Kidney epithelial cell (primary cell): ENCODE measurements at regions not wholly inside any gene's neighbourhood (a gene's known extent, or its start where the extent isn't known, plus 50 kb on each side); places are given as distances from the start of the nearest gene placed in this dataset.
"Not testable (repeated sequence)": the region's sequence is repeated elsewhere in the genome, so short reads cannot be mapped to it uniquely, and the experiment has no call there.

Experiments used
- DNase-seq: peaks from one replicate; pipeline ENCODE4 v3.0.0-alpha.2; 2010; ENCODE audit warnings: low read depth
- H3K27me3 ChIP-seq: 2 replicates; pipeline ENCODE4 v1.6.0; 2011; ENCODE audit warnings: low read length; ENCODE audit not compliant: control insufficient read depth, insufficient read depth
- H3K36me3 ChIP-seq: 2 replicates; pipeline ENCODE4 v1.5.1; 2011; ENCODE audit warnings: low read length; ENCODE audit not compliant: control insufficient read depth, insufficient read depth
- H3K4me3 ChIP-seq: 2 replicates; pipeline ENCODE4 v1.5.1; 2011; ENCODE audit warnings: low read depth, mild to moderate bottlenecking, control low read depth, low read length
- TF ChIP-seq, protein P1 (sequence below): IDR thresholded peaks from 2 replicates; pipeline ENCODE4 v1.5.1; 2011; ENCODE audit warnings: mild to moderate bottlenecking, moderate library complexity, low read length, control low read depth, inconsistent platforms; ENCODE audit not compliant: insufficient read depth, poor library complexity, severe bottlenecking

DNA sequence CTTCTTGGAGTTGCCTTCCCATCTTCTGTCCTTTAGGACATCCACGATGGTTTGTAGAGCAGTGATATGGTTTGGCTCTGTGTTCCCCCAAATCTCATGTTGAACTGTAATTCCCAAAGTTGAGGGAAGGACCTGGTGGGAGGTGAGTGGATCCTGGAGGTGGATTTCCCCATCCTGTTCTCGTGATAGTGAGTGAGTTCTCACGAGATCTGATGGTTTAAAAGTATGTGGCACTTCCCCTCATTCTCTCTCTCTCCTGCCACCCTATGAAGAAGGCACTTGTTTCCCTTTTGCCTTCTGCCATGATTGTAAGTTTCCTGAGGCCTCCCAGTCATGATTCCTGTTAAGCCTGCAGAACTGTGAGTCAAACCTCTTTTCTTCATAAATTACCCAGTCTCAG is 99.2 kb downstream of the BRMS1L start:
- no peak for DNase-seq
- TF ChIP-seq, protein P1, sequence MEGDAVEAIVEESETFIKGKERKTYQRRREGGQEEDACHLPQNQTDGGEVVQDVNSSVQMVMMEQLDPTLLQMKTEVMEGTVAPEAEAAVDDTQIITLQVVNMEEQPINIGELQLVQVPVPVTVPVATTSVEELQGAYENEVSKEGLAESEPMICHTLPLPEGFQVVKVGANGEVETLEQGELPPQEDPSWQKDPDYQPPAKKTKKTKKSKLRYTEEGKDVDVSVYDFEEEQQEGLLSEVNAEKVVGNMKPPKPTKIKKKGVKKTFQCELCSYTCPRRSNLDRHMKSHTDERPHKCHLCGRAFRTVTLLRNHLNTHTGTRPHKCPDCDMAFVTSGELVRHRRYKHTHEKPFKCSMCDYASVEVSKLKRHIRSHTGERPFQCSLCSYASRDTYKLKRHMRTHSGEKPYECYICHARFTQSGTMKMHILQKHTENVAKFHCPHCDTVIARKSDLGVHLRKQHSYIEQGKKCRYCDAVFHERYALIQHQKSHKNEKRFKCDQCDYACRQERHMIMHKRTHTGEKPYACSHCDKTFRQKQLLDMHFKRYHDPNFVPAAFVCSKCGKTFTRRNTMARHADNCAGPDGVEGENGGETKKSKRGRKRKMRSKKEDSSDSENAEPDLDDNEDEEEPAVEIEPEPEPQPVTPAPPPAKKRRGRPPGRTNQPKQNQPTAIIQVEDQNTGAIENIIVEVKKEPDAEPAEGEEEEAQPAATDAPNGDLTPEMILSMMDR = no peak
- H3K27me3 ChIP-seq = no peaks in the 10 kb centered on the region
- no peak overlapping the region for H3K4me3 ChIP-seq
- H3K36me3 ChIP-seq = no peaks in the 10 kb centered on the region

DNA sequence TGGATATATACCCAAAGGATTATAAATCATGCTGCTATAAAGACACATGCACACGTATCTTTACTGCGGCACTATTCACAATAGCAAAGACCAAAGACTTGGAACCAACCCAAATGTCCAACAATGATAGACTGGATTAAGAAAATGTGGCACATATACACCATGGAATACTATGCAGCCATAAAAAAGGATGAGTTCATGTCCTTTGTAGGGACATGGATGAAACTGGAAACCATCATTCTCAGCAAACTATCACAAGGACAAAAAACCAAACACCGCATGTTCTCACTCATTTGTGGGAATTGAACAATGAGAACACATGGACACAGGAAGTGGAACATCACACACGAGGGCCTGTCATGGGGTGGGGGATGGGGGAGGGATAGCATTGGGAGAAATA is 96.5 kb downstream of the BRMS1L start:
- not testable (repeated sequence) for H3K27me3 ChIP-seq, H3K36me3 ChIP-seq, H3K4me3 ChIP-seq, DNase-seq

DNA sequence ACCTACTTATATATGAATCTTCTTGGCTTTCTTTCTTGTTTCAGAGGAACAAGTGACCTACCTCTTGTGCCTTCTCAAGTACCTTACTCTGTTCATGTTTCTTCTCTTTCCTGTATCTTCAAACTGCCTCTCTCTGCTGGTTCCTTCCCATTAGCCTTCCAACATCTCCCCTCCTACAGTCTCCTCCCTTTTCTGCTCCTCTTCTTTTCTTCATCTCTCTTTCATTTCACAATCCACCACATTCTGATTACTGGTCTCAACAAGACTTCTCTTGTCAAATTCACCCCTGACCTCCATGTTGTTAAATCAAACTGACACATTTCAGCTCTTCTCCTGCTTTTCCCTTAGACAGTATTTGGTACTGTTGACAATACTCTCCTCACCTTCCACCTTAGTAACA is 95.6 kb downstream of the BRMS1L start:
- TF ChIP-seq, protein P1 = no peak
- H3K36me3 ChIP-seq = no peaks in the 10 kb centered on the region
- DNase-seq = no peak
- no peaks in the 10 kb centered on the region for H3K27me3 ChIP-seq
- no peak overlapping the region for H3K4me3 ChIP-seq
